Suppressor macrophage treated with lipopolysaccharide for 4 hours (primary cell): ENCODE measurements at regions not wholly inside any gene's neighbourhood (a gene's known extent, or its start where the extent isn't known, plus 50 kb on each side); places are given as distances from the start of the nearest gene placed in this dataset.
"Not testable (repeated sequence)": the region's sequence is repeated elsewhere in the genome, so short reads cannot be mapped to it uniquely, and the experiment has no call there.

Experiments
- DNase-seq: peaks from one replicate; pipeline ENCODE4 v3.0.0-alpha.2; 2020

- not testable (repeated sequence) for DNase-seq
Observed at GRCh38 chr9:22845243-22845642, 398.6 kb downstream of the DMRTA1 start.

GRCh38 chr9:22855980-22856379 lies 409.4 kb downstream of the DMRTA1 start:
- no peak for DNase-seq

- DNase-seq, result no peak
Observed at GRCh38 chr9:22857316-22857715, 410.7 kb downstream of the DMRTA1 start.

GRCh38 chr9:22863106-22863505 lies 416.5 kb downstream of the DMRTA1 start:
- DNase-seq, result no peak

- DNase-seq, result no peak
Observed at GRCh38 chr9:22863736-22864135, 417.1 kb downstream of the DMRTA1 start.

GRCh38 chr9:22893196-22893843 lies 446.7 kb downstream of the DMRTA1 start:
- DNase-seq, result no peak

- no peak for DNase-seq
Observed at GRCh38 chr9:22898591-22898990, 452.0 kb downstream of the DMRTA1 start.

- DNase-seq, result no peak
Observed at GRCh38 chr9:22911632-22912031, 465.0 kb downstream of the DMRTA1 start.

- DNase-seq, result no peak
Observed at GRCh38 chr9:22913026-22913425, 466.4 kb downstream of the DMRTA1 start.

GRCh38 chr9:22913518-22913917 lies 466.9 kb downstream of the DMRTA1 start:
- DNase-seq, result no peak

GRCh38 chr9:22916148-22916547 lies 469.5 kb downstream of the DMRTA1 start:
- DNase-seq, result no peak

GRCh38 chr9:22919423-22919822 lies 472.8 kb downstream of the DMRTA1 start:
- no peak for DNase-seq

GRCh38 chr9:22921742-22922141 lies 475.1 kb downstream of the DMRTA1 start:
- DNase-seq, result no peak

GRCh38 chr9:22922222-22922621 lies 475.6 kb downstream of the DMRTA1 start:
- DNase-seq, result no peak

- DNase-seq, result no peak
Observed at GRCh38 chr9:22954550-22954949, 507.9 kb downstream of the DMRTA1 start.

- DNase-seq, result no peak
Observed at GRCh38 chr9:22954964-22955363, 508.3 kb downstream of the DMRTA1 start.

GRCh38 chr9:22969350-22969979 lies 522.8 kb downstream of the DMRTA1 start:
- DNase-seq, result no peak

GRCh38 chr9:22970434-22970975 lies 523.9 kb downstream of the DMRTA1 start:
- no peak for DNase-seq

- no peak for DNase-seq
Observed at GRCh38 chr9:22975951-22976350, 529.3 kb downstream of the DMRTA1 start.

GRCh38 chr9:22976454-22976853 lies 529.8 kb downstream of the DMRTA1 start:
- DNase-seq, result no peak

- DNase-seq, result not testable (repeated sequence)
Observed at GRCh38 chr9:22980429-22980828, 533.8 kb downstream of the DMRTA1 start.

- DNase-seq, result no peak
Observed at GRCh38 chr9:22986556-22986955, 539.9 kb downstream of the DMRTA1 start.

- no peak for DNase-seq
Observed at GRCh38 chr9:22990349-22990748, 543.7 kb downstream of the DMRTA1 start.

- no peak for DNase-seq
Observed at GRCh38 chr9:22992780-22993179, 546.2 kb downstream of the DMRTA1 start.

- DNase-seq, result no peak
Observed at GRCh38 chr9:22997923-22998322, 551.3 kb downstream of the DMRTA1 start.
